GM23248 (cell line): ENCODE measurements at regions not wholly inside any gene's neighbourhood (a gene's known extent, or its start where the extent isn't known, plus 50 kb on each side); places are given as distances from the start of the nearest gene placed in this dataset.

Source experiments
- EZH2 ChIP-seq: fragments of 200-600 bp; sonication (generic); IDR thresholded peaks from 2 replicates; pipeline ENCODE4 v1.6.1; 2018; ENCODE audit warnings: antibody characterized with exemption, mild to moderate bottlenecking; ENCODE audit not compliant: insufficient read depth, poor library complexity, severe bottlenecking
- EZH2phosphoT487 ChIP-seq: fragments of 200-600 bp; sonication (generic); IDR thresholded peaks from 2 replicates; pipeline ENCODE4 v1.6.1; 2018; ENCODE audit warnings: antibody characterized with exemption, moderate library complexity, mild to moderate bottlenecking, low read depth; ENCODE audit not compliant: insufficient read depth

- TF ChIP-seq EZH2 (no peak), EZH2phosphoT487 (no peak)
Measured at GRCh38 chr3:158977497-158977896, 175.6 kb downstream of the MFSD1 start.
